Renal cortical epithelial cell (primary cell): ENCODE measurements at regions not wholly inside any gene's neighbourhood (a gene's known extent, or its start where the extent isn't known, plus 50 kb on each side); places are given as distances from the start of the nearest gene placed in this dataset.
A peak's percentile ranks its signal among the peaks of the same experiment; 100 is the strongest.
"Not testable (repeated sequence)": the region's sequence is repeated elsewhere in the genome, so short reads cannot be mapped to it uniquely, and the experiment has no call there.

Experiments
- DNase-seq: peaks from one replicate; pipeline ENCODE4 v3.0.0-alpha.2; 2011; ENCODE audit warnings: low read depth

DNA sequence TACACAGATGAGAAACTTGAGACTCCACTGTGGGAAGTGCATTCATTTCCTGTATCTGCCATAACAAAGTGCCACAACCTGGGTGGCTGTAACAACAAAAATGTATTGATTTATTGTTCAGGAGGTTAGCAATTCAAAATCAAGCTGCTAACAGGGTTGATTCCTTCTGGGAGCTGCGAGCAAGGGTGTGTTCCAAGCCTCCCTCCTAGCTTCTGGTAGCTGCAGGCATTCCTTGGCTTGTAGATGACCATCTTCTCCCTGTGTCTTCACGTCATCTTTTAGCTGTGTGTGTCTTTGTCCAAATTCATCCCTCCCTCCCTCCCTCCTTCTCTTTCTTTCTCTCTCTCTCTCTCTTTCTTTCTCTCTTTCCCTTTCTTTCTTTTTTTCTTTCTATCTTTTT, 258.1 kb downstream of the MSX2 start:
- no peak for DNase-seq

DNA sequence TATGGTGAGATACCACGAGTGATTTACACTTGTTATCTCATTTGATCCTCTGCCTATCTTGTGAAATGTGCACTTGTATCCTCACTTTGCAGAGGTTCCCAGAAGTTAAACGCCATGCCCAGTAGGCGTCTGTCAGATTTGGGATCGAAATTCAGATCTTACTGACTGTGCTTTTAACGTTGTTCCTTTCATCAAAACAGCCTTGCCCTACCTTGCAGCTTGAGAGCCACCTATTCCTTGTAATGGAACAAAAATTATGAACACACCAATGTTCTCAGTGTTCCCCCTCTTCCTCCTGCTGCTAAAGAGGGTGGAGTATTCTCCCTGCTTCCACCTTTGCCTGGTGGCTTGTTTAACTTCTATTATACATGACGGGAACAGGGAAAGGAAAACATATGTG, 257.0 kb downstream of the MSX2 start:
- no peak for DNase-seq

DNA sequence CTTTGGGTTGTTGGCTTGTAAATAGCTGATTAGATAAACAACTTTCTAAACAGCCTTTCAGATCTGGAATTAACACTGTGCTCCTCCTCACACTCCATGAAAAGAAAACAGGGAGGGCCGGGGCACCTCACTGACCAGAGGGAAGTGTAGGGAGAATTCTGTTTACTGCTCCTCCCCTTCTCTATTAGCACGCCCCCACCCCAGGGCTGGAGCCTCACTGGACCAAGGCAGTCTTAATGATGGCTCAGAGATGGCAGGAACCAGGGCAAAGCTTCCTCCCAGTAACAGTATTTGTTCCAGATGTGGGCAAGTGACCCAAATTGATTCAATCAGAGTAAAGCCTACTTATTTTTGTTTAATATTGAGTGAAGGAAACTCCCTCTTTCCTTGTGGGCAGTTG, 256.6 kb downstream of the MSX2 start:
- no peak for DNase-seq

DNA sequence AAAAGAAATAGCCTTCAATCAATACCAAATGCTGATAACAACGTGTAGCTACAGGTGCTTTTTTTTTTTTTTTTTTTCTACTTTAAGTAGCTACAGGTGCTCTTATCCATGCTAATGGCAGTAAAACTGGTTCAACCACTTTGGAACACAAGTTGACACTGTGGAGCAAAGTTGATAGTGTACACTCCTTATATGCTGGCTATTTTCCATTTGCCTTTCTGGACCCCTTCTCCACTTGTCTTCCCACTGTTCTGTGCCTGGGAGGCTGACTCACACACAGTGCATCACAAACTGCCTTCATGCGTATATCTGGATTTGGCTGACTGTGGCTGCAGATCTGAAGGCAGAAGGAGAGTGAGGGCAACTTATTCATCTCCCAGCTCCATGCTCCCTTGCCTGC, 247.9 kb downstream of the MSX2 start:
- DNase-seq: no peak

DNA sequence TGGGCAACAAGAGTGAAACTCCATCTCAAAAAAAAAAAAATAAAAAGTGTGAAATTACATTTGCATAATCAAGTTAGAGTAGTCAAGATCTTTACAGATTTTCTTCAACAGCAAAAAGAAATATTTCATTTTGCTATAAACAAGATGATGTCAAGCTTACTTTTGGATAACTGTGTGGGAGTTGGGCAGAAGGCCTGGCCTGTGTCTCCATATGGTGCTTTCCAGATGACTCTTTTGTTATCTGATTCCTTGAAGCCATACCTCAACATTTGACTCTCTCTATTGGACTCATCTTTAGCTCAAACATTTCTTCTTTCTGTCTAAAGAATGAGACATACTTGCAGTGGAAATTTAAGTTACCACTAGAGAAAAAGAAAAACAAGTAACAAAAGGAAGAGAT, 246.8 kb downstream of the MSX2 start:
- no peak for DNase-seq

DNA sequence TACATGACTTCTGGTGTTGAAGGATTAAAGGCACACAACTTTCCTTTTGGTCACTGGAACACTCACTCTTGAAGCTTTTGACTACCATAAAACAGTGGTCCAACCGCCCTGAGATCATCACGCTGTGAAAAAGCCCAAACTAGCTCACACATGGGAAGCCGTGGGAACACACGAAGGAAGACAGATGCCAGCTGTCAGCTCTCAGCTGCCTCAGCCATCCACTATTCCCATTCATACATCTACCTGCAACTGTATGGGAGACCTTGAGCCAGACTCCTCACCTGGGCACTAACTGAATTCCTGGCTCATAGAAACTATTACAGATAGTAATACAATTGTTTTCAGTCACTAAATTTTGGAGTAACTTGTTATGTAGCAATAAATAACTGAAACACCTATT, 246.1 kb downstream of the MSX2 start:
- no peak for DNase-seq

DNA sequence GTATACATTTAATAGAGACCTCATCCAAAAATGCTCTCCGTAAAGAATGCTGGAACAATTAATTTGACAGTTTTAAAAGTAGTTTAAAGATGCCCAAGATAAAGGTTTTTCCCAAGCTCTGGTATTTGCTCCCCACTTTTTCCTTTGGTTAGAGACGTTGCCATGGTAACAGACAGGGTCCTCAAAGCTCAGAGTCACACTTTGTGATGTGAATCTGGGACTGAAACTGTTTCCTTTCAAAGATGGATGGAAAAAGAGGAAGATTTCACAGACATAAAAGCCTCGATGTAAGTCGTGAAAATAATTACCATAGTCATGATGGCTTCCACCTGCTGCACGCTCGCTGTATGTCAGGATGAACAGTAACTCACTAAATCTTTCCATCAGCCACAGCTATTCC, 229.5 kb downstream of the MSX2 start:
- DNase-seq: no peak

DNA sequence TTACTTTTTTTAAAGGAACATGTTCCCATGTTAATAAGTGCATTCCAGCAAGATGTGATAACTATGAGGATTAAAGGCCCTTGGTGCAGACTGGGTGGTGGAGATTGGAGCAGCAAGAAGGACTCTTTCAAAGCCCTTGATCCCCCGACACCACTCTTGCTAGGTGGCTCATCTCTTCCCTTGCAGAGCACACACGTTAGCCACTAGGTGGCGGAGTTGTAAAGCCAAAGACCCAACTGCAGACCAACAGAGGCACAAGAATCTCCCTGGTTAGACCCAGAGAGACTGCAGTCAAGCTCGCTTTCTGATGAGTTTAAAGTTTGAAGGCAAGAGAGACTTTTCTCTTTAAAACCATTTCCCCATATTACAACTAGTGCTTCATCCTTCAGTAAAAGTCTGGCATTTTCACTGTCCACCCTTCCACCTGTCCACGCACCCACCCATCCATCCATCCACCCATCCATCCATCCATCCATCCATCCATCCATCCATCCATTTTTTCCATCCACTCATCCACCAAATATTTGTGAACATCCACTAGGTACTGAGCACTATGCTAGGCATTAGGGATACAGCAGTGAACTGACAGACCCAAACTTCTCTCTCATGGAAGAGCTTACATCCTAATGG, 226.9 kb downstream of the MSX2 start:
- DNase-seq: peak; percentile 47

DNA sequence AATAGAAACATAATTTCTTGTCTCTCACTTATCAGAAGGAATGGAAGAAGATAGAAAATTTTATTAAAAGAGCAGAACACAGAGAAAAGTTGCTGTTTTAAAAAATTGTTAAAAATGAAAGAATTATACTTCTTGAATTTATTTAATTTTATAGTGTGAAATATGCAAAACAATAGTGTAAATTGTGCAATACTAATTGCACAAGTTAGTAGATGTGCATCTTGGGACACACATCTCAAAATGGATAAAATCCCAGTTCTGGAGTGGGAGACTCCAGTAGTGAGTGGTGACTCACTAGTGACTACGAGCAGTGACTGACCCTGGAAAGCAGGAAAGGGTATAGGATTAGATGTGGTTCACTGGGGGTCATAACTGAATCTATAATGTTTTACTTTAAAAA, 223.2 kb downstream of the MSX2 start:
- no peak for DNase-seq

DNA sequence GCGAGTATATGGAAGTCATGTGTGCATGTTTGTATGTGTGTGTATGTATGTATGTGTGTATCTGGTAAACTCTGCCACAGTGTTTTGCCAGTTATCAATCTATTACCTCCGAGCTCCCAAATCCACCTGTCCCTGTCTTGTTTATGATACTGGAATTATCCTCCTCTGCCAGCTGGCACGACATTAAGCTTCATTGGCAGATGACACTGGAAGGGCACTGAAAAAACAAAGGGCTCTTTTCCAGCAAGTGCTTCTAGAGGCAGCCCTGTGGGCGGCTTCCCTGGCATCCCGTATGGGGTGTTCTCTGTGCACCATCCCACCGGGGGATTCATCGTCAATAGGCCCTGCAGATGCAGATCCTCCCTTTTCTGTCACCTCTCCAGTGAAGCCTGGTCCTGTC, 221.5 kb downstream of the MSX2 start:
- no peak for DNase-seq

DNA sequence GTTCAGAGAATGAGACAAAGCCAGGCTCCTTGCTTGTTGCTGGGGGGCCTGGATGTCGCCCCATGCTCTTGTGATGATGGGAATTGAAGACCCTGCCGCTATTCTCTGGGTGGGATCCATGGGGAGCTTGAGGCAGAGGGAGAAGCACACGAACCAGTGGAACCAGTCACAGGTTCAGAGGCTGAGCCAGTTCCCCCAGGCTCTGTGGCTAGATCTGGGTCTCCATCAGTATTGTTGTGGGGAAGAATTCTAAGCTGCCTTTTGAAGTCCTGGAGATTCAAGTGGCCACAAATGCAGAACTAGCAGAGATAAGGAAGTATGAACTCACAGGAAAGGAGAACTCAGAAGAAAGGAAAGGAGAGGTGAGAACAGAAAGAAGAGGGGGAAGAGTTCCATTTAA, 219.4 kb downstream of the MSX2 start:
- no peak for DNase-seq

DNA sequence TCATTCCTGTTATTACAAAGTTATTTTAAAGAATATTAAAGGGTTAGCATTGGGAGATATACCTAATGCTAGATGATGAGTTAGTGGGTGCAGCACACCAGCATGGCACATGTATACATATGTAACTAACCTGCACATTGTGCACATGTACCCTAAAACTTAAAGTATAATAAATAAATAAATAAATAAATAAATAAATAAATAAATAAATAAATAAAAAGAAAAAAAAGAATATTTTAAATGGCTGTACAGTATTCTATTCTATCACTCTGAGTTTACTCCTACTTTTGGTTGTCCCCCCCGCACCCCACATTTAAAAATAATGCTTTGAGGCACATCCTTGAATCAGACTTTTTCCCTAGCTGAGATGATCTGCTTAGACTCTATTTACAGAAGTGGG, 218.6 kb downstream of the MSX2 start:
- DNase-seq: not testable (repeated sequence)

DNA sequence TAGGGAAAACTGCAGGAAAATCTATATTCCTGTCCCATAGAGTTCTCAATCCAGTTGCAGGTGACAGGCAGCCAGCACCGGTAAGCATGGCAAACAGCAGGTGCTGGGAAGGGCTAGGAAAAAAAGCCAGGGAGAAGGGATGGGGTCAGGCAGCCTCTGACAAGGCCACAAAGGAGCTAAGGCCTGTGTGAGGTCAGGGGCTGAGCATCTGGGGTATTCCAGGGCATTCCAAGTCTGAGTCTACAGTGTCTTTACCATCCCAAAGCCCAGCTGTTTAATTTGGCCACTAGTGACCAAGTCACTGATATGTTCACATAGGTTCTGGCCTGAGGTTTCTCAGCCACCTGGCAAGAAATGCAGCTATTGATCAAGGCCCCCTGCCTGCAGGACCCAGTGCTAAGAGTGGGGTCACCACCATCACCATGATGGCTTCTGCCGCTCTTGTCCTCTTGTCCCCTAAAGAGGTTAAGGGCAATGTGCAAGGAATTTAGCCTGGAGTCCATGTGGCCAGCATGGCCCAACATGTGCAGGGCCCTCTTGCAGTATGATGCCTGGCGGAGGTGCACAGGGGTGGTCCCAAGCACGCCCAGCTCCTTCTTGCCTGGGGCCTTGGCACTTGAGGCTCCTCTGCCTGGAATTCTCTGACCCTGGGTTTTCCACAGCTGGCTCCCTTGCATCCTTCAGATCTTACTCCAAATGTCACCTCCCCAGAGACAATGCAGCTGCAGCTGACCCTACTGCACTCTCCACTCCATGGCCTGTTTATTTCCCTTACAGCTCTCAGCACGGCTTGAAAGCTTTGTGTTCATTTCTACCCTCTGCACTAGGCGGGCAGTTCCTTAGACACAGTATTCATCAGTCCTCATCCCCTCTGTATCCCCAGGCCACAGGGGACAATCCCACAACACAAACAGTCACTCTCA, 213.1 kb downstream of the MSX2 start:
- DNase-seq: no peak

DNA sequence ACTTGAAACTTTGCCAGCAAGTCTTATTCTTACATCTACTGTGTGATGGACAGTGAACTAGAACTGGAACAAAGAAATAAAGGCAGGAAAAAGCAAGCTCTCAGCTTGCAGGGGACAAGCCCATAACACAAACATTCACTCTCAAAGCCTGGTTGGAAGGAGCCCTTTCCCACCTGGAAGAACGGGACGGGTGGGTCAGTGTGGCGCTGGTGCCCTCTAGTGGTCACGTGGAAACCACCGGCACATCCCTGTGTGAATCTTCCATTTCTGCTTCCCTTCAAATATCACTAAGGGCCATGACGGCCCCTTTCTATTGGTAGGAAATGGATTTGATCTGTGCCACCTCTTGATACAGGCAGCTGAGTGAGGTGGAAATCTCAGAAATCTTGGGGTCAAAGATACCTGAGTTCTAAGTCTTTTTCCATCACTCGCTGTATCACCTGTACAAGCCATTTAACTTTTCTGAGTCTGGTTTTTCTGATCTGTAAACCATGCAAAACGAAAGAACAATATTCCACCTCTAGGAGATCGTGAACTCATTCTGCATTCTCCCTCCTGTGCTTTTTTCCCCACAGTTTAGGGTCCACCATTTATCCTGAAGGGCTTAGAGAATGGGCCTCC, 211.6 kb downstream of the MSX2 start:
- peak; percentile 3 for DNase-seq

DNA sequence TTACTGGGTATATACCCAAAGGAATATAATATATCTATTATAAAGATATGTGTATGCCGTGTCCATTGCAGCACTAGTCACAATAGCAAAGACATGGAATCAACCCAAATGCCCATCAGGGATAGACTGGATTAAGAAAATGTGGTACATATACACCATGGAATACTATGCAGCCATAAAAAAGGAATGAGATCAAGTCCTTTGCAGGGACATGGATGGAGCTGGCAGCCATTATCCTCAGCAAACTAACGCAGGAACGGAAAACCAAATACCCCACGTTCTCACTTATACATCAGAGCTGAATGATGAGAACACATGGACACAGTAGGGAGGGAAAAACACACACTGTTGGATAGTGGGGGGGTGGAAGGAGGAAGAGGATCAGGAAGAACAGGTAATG, 206.7 kb downstream of the MSX2 start:
- not testable (repeated sequence) for DNase-seq

DNA sequence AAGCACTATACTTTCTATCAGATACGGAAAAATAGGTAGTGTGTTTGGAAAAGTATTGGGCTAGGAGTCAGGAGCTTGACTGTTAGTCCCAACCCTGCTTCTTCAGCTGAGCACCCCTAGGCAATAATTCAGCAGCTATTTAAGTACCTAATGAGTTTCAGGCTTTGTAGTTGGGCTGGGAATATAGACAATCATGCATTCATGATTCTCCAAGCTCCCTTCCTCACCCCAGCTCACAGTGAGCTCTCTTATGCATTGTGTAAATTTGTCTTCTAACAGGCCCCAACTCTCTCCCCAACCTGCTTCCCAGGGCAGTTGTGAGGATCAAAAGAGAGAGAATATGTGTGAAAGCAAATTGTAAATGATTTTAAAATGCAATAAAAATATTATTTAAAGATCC, 201.2 kb downstream of the MSX2 start:
- DNase-seq: no peak

DNA sequence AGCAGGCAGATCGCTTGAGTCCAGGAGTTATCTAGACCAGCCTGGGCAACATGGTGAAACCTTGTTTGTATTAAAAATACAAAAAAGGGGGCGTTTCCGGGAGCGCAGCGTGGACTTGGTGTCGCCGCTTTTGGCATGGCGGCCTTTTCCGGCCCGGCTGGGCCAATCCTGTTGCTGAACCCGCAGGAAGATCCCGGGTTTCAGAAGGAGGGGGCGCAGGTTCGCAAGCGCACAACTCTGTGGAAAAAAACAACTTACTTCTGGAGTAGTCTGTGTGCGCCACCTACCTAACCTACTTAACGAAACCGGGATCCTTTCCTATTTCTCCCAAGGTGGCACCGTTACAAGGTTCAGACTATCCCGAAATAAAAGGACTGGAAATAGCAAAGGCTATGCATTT, 198.6 kb downstream of the MSX2 start:
- no peak for DNase-seq

DNA sequence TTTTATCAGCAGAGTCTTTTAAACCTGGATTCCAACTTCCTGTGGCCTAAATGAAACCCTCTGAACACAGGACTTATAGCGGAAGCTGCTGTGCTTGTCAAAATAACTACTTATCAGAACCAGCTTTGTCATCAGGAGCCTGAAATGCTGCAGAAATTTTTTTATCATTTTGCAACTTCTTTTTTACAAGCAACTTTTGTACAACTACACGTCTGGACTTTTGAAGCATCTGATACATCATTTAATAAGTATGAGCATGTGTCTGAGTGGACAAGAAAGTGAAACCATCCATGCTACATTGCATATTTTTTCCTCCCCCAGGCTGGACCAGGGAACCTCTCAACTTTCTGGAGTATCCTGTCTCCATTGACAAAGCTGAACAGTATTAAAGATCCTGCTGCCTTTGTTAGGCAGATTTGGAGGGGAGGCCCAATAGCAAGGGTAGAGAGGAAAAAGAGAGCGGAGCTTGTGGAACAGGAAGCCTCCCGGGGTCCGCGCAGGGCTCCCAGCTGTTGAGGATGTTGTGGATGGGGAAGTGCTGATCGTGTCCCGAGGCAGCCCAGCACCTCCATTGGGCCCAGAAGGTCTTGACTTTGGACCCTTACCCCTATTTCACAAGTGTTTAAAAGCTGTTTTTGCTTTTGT, 196.6 kb downstream of the MSX2 start:
- DNase-seq: no peak

DNA sequence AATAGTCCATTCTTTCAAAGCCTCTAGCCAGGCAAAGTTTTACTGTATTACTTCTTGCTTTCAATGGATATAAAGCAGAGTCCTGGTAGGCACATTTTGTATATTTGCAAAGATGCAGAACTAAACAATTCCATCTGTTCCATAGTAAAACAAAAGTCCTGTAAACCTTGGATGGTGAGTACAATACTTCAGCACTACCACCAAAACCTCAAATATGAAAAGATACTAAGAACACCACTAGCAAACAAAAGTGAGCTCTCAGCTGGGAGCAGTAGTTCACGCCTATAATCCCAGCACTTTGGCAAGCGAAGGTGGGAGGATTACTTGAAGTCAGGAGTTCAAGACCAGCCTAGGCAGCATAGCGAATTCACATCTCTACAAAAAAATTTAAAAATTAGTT, 195.0 kb downstream of the MSX2 start:
- DNase-seq: no peak

DNA sequence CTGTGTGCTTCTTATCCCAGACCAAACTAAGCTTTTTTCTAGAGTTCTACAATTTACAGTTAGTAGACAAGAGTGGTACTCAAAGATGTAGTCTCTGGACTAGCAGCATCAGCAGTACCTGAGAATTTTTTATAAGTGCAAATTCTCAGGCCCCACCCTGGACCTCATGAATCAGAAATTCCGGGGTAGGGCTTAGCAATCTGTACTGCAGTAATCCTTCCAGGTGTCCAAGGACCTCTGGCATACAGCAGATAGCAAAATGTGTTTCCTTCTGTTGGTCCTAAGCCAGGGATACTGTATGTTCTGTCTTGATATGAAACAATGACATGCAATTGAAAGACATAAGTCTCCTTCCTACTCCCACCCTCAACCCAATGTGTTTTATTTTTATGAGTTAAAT, 194.3 kb downstream of the MSX2 start:
- no peak for DNase-seq

DNA sequence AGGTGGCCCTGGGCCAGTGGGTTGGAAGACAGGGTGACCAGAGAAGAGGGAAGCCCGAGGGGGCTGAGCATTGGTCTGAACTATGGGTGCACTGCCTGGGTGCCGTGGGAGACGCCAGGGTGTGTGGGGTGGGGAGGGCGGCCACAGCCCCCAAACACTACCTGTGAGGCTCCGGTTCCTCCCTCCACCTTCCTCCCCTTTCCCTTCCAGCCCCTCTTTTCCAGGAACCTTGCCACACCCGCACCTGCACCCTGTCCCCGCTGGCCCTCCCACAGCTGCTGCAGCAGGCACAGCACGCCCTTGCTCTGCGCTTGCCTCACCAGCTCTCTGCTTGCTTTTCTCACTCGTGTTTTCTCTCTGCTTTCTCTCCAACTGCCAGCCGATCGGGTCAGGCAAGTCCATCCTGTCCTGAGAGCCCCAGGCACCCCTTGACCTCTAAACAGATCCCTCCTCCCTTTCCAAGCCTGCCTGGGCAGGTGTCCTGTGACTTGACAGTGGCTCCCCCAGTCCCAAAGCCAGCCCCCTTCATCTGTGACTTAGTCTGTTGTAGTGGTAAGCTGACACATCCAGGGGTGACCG, 193.7 kb downstream of the MSX2 start:
- DNase-seq: no peak

DNA sequence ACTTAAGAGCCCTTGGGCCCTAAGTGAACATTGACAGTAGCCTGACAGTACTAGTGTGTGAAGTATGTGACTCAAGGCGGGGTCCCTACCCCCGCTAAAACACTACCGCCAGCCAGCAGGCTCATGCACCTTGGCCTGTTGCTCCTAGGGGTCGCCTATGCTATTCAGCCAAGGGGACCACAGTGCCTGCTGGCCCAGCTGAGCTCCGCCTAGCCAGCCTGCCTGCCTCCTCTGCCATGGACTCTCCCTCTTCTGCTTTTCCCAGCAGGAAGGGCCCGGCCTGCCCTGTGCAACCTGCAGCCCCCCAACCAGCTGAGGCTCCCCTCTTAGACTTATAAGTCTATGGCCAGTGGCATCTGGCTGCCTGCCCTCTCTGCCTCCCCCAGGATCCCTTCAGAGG, 193.1 kb downstream of the MSX2 start:
- DNase-seq: not testable (repeated sequence)
